Jurkat, Clone E6-1 (cell line): ENCODE measurements at regions not wholly inside any gene's neighbourhood (a gene's known extent, or its start where the extent isn't known, plus 50 kb on each side); places are given as distances from the start of the nearest gene placed in this dataset.
"Not testable (repeated sequence)": the region's sequence is repeated elsewhere in the genome, so short reads cannot be mapped to it uniquely, and the experiment has no call there.

ENCODE experiments used
- DNase-seq: peaks from one replicate; pipeline ENCODE4 v3.0.0-alpha.2; 2011; ENCODE audit warnings: low read depth, low spot score
- H3K4me3 ChIP-seq: 2 replicates; pipeline ENCODE4 v1.5.1; 2011; ENCODE audit warnings: mild to moderate bottlenecking, low read length, control low read depth, moderate library complexity

GRCh38 chr5:118614731-118615456 lies 373.5 kb downstream of the DTWD2 start:
- DNase-seq = no peak
- H3K4me3 ChIP-seq = no peak overlapping the region

DNA sequence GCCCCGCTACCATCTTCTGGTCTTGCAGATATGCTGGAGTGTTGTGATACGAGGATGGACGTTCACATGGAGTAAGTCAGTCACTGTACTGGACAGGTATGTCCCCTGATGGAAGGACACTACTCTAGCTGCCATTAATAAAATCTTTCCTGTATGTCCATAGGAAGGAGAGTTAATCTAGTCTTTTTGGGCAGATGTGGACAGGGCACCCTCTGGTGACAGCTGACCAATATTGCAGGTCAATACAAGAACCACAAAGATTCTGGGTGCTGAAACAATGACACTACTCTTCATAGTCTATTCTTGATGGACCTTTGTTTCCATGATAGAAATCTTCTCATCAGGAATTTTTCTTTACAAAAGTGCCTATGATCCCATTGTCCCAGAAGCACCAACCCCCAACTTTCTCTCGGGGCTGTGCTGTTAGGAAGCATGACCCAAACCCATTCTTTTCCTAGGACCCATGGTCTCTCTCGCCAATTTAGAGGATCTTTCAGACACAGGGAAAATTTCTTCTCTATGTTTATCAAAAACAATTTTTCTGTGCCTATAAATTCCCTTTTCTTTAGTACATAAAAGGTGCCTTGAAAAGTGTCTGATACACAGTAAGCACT lies 376.9 kb downstream of the DTWD2 start:
- no peak overlapping the region for H3K4me3 ChIP-seq
- DNase-seq = no peak

- no peak overlapping the region for H3K4me3 ChIP-seq
- no peak for DNase-seq
Measured at GRCh38 chr5:118606940-118607339, 381.4 kb downstream of the DTWD2 start.

GRCh38 chr5:118605761-118606160 lies 382.6 kb downstream of the DTWD2 start:
- DNase-seq = no peak
- H3K4me3 ChIP-seq = no peak overlapping the region

DNA sequence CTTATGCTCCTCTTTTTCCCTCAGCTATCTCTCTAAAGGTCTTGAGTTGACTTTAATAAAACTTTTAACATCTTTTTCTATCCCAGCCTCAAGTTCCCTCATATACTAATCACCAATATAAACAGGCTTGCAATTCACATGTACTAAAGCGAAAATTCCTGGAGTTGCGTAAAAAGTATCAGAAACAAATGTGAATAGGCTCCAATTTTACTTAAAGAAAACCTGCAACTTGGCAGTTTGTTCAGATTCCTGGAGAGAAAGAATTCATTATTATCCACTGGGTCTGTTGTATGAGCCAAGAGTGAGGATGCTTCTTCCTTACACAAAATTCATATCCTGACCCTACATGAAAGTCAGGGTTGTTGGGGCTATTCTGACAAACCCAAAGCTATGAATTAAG lies 384.2 kb downstream of the DTWD2 start:
- H3K4me3 ChIP-seq = no peak overlapping the region
- DNase-seq = no peak

DNA sequence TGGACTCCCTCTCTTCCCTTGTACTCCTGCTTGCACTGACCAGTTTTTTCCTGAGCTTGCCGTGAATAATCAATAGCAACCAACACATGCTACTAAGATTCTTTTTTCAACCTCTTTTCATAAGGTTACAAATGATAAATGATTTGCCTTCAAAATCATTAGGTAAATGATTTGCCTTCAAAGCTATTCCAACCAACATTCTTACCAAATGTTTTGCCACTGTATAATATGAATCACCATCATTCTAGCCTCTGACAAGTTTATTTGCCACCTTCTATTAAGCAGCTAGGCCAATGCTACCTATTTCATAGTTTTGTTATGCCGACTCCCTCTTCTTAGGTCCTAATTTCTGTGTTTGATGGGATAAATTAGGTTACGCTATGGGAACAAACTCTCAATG lies 385.1 kb downstream of the DTWD2 start:
- no peak for DNase-seq
- H3K4me3 ChIP-seq = no peak overlapping the region

DNA sequence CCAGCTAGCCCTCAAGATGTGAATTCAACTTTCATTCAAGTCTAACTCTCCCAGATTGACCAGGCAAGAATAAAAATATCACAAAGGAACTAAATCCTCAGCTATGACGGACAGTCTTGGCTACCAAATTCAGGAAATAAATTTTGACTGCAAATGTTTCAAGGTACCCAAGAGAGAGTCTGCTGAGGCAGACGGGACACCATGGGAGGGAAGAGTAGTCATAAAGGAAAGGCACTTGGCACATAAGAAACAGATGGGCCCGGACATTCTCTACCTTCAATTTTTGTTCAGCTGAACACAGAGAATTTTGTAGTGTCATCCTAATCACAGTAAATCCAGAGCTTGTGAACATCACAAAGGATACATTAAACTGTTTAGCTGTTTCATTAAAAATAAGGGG lies 390.0 kb downstream of the DTWD2 start:
- DNase-seq = no peak
- H3K4me3 ChIP-seq = no peak overlapping the region

DNA sequence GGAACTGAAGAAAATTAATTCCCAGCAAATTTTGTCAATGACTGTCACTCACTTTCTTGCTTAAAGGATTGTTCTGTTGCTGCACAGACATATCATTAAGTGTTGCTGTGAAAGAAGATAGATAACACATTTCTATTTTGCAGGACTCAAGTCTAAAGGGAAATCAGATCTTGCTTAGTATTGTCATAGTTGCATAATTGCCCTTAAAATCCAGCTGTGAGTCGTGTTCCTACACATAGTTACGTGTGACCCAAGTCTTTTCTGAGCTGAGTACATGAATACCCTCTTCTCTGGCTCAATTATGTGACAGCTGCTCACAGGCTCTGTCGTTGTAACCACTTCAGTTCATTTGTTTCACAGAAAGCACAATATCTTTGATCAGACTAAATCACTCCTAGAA lies 390.8 kb downstream of the DTWD2 start:
- DNase-seq = no peak

DNA sequence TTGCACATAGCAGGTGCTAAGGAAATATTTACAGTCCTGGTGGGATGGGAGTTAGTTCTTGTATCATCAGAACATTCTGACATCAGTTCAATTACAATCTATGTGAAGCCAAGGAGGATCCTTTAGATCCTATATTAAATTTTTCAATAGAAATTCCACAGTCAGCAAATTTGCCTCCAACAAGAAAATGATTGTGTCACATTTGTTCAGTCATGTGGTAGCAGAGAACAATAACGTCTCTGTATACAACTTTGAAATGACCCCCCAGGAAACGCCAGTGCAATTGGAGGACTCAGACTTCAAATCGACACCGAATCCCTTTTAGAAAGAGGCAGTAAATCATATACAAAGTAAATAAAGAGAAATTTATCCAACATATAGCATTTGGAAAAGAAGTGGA lies 392.1 kb downstream of the DTWD2 start:
- no peak overlapping the region for H3K4me3 ChIP-seq
- no peak for DNase-seq

More for the DNA sequence above, 390.8 kb downstream of the DTWD2 start:
- no peak overlapping the region for H3K4me3 ChIP-seq

GRCh38 chr5:118593003-118593328 lies 395.4 kb downstream of the DTWD2 start:
- no peak for DNase-seq
- H3K4me3 ChIP-seq = no peak overlapping the region

DNA sequence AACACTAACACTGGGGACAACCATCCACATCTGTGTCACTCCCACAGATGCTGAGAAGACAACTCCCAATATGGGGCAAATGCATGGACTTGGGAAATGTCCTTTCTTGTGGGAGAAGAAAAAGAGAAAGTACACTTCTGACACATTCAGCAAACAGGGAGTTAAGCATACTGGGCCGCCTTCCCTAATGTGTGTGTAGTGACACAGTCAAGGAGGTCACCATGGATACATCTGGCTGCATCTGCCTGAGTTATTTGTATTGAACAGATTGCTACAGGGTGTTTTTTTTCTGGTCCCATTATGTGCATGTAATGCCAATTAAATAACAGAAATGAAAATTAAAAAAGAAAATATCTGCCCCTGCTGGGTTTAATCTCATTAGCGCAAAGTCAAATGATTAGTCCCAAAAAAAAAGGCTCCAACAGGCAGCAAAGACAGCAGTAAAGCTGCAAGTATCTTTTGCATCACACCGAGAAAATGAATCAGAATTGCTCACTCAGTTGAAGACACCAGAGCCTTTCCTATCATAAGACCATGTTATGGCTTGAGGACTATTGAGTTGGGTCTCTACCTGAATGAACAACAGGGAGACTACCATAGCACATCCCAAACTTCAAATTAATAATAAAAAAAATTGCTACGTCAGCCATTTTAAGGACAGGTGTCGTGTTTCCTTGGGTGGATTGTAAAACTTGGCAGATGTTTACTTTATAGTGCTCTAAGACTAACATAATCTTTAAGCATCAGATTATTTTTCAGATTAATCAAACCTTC lies 395.9 kb downstream of the DTWD2 start:
- no peak for DNase-seq
- H3K4me3 ChIP-seq = no peak overlapping the region

DNA sequence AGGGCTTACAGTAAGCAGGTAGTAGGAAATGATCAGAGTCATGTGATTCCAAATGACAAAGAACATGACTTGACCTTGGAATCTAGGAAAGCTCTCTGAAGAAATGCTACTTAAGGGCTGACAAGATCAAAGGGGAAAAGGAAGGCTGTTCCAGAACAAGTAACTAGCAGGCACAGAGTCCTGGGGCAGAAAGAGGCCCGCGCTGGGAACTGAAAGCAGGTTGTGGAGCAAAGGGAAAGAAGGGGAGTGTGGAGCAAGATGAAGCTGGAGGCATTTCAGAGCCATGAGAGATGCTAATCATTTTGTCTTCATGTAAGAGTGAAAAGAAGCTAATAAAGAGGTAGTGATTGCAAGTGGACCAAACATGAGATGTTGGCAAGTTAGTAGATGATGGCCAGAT lies 397.5 kb downstream of the DTWD2 start:
- DNase-seq = no peak

DNA sequence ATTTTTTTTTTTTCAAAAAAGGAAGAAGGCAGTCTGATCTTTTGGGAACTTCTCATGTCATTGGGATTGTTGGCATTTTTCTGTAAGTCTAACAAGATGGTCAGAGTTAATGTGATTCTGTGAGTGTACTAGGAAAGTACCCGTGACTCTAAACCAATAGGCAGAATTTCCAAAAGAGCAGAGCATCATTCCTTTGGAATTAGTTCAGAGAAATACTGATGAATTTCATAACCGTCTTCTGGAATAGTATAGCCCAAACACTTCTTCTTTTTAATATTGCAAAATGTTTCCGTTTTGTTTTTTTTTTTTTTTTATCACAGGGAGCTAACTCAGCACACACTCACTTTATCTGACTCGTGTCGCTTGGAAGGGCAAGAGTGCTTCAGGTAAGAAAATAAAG lies 407.4 kb downstream of the DTWD2 start:
- H3K4me3 ChIP-seq = no peak overlapping the region
- DNase-seq = no peak

More for the DNA sequence above, 397.5 kb downstream of the DTWD2 start:
- H3K4me3 ChIP-seq = no peak overlapping the region

DNA sequence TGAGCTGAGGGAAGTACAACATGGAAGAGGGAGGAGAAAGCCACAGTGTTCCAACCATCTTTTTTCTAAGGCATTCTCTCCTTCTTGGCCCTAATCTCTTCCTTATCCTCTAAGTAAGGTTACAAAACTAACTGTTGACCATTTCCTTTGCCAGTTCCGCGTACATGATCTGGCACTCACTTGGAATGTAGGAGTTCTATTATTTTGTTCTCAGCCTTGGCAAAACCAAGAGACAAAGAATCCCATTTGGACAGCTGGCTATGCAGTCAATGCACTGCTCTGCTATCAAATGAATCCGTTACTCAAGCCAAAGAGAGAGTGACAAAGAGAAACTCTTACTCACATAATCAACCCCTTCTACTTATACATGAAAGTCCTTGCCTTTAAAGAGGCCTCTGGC lies 410.3 kb downstream of the DTWD2 start:
- no peak for DNase-seq
- H3K4me3 ChIP-seq = no peak overlapping the region

DNA sequence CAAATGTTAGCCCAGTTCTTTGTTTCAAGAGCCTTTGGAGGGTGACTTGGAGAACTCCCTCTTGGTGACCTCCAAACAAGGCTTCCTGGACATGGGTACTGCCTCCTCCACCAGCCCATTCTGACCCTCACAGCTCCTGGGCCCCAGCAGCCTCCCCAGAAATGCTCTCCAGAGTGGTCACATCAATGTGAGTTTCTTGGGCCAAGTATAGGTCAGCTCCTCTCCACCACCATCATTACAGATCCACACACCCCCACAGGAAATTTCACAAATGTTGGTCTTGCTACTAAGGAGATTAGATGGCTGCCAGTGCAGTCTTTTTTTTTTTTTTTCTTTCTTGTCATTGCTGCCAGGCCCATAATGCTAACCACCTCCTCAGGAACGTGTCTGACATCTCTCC lies 410.7 kb downstream of the DTWD2 start:
- H3K4me3 ChIP-seq = no peak overlapping the region
- no peak for DNase-seq

- not testable (repeated sequence) for DNase-seq, H3K4me3 ChIP-seq
Measured at GRCh38 chr5:118570276-118570675, 418.1 kb downstream of the DTWD2 start.

DNA sequence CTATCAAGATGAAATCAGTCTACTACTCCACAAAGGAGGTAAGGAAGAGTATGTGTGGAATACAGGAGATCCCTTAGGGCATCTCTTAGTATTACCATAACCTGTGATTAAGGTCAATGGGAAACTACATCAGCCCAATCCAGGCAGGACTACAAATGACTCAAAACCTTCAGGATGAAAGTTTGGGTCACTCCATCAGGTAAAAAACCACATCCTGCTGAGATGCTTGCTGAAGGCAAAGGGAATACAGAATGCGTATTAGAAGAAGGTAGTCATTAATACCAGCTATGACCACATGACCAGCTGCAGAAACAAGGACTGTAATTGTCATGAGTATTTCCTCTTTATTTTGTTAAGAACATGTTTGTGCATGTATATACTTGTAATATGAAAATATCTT lies 418.8 kb downstream of the DTWD2 start:
- H3K4me3 ChIP-seq, DNase-seq: not testable (repeated sequence)

- no peak overlapping the region for H3K4me3 ChIP-seq
Measured at GRCh38 chr5:118565335-118565971, 422.9 kb downstream of the DTWD2 start.

DNA sequence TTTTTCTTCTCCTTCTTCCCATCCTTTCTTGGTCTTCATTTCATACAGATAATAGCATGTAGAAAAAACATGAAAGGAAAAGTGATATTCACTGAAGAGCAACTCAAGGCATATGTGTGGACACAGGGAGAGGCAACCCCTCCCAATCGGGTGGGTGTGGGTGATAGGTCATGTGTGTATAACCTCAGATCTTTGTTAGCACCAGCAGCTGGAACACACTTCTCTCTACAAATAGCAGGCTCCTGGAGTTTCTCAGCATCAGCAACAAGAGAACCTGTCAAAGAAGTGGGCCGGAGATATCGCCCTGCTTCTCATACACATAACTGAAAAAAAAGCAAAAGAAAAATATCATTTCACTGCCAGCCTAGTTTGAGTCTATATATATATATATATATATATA lies 426.4 kb downstream of the DTWD2 start:
- no peak for DNase-seq
- no peak overlapping the region for H3K4me3 ChIP-seq

More at GRCh38 chr5:118565335-118565971, 422.9 kb downstream of the DTWD2 start:
- no peak for DNase-seq

- no peak for DNase-seq
- no peak overlapping the region for H3K4me3 ChIP-seq
Measured at GRCh38 chr5:118561235-118561634, 427.1 kb downstream of the DTWD2 start.
